GM21381 (cell line): ENCODE measurements at regions not wholly inside any gene's neighbourhood (a gene's known extent, or its start where the extent isn't known, plus 50 kb on each side); places are given as distances from the start of the nearest gene placed in this dataset.

ENCODE experiments used
- ATAC-seq: cut with Tn5 transposase; IDR thresholded peaks from one replicate; pipeline ENCODE4 v1.9.1; 2021; ENCODE audit warnings: mild to moderate bottlenecking, moderate library complexity; ENCODE audit not compliant: unreplicated experiment

GRCh38 chr5:144103611-144104485, 66.6 kb downstream of the YIPF5 start:
- ATAC-seq: no peak

DNA sequence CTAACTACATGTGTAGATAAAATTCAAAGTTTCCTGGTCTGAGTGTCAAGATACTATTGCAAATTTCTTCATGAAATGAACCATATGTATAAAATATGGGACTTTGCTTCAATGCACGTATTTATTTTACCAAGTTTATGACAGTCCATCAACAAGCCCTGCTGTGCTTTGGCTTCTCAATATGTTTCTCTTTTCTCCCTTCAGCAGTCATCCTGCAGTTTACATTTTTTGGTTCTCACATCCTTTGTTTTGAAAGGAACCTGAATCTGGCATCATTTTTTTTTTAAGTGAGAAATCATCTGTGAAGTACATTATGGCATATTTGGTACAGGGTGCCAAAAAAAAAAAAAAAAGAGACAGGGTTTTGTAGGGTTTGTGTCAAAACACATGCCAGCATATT, 65.1 kb downstream of the YIPF5 start:
- ATAC-seq: no peak

GRCh38 chr5:144108131-144108530, 62.3 kb downstream of the YIPF5 start:
- ATAC-seq: no peak
